Caco-2 (cell line): ENCODE measurements at regions not wholly inside any gene's neighbourhood (a gene's known extent, or its start where the extent isn't known, plus 50 kb on each side); places are given as distances from the start of the nearest gene placed in this dataset.

Experiments used
- BruUV-seq: library from RNA; stranded (reverse); fragments of 400-500 nt; replicated peaks from 2 replicates; lab custom pipeline; 2021; lab: Mats Ljungman, UMichigan
- CTCF ChIA-PET: fragments of 300-600 bp; sonication (Branson Sonifier 250); formaldehyde crosslinking; loops from one replicate; lab custom pipeline; 2022; ENCODE audit warnings: antibody characterized with exemption; lab: Charles Lee
- POLR2A ChIA-PET: fragments of 300-600 bp; sonication (Branson Sonifier 250); formaldehyde crosslinking; loops from one replicate; lab custom pipeline; 2022; ENCODE audit warnings: antibody characterized with exemption; lab: Charles Lee
- DNase-seq, 2 experiments: peaks; one replicate each; pipeline versions ENCODE4 v3.0.0 to v3.0.0-alpha.2; 2020 to 2022
- H3K27me3 ChIP-seq: replicated peaks from 2 replicates; pipeline ENCODE4 v1.6.0; 2011; ENCODE audit warnings: low read length; ENCODE audit not compliant: control insufficient read depth, insufficient read depth
- H3K36me3 ChIP-seq: 2 replicates; pipeline ENCODE4 v1.5.1; 2011; ENCODE audit warnings: low read length; ENCODE audit not compliant: control insufficient read depth, insufficient read depth
- H3K4me1 ChIP-seq: fragments of 250-450 bp; sonication (Bioruptor Pico); 2 replicates; pipeline ENCODE4 v1.5.1; 2020; ENCODE audit warnings: mild to moderate bottlenecking
- H3K4me3 ChIP-seq: 2 replicates; pipeline ENCODE4 v1.5.1; 2011; ENCODE audit warnings: low read depth, mild to moderate bottlenecking, control low read depth, low read length
- H3K9me3 ChIP-seq: fragments of 250-450 bp; sonication (Bioruptor Pico); 2 replicates; pipeline ENCODE4 v1.5.1; 2020; ENCODE audit warnings: mild to moderate bottlenecking, moderate library complexity
- H3K27ac Mint-ChIP-seq: one replicate; pipeline ENCODE4 v1.8.0; 2022; ENCODE audit warnings: mixed read lengths; ENCODE audit not compliant: unreplicated experiment
- H3K27me3 Mint-ChIP-seq: one replicate; pipeline ENCODE4 v1.8.0; 2022; ENCODE audit warnings: mixed read lengths; ENCODE audit not compliant: insufficient read depth, unreplicated experiment
- H3K36me3 Mint-ChIP-seq: one replicate; pipeline ENCODE4 v1.8.0; 2022; ENCODE audit warnings: mild to moderate bottlenecking, mixed read lengths; ENCODE audit not compliant: insufficient read depth, unreplicated experiment
- H3K4me1 Mint-ChIP-seq: one replicate; pipeline ENCODE4 v1.8.0; 2022; ENCODE audit warnings: low read depth, mixed read lengths; ENCODE audit not compliant: unreplicated experiment
- H3K4me3 Mint-ChIP-seq: one replicate; pipeline ENCODE4 v1.8.0; 2022; ENCODE audit warnings: mild to moderate bottlenecking, moderate library complexity, mixed read lengths; ENCODE audit not compliant: unreplicated experiment
- H3K9me3 Mint-ChIP-seq: one replicate; pipeline ENCODE4 v1.8.0; 2022; ENCODE audit warnings: mixed read lengths; ENCODE audit not compliant: unreplicated experiment
- intact Hi-C: fragments of 100-400 bp; cut with micrococcal nuclease; formaldehyde crosslinking; loops from one replicate; pipeline ENCODE4 v1.10.0; 2022; ENCODE audit not compliant: unreplicated experiment
- TF ChIP-seq, protein P1 (sequence below), 2 experiments: fragments of 200-600 bp in 1 of 2; IDR thresholded peaks; 1 replicate in 1 of 2; 2 replicates in 1 of 2; pipeline versions ENCODE4 v1.5.1 to v1.8.0; 2011 to 2022; ENCODE audit warnings: antibody characterized with exemption in 1 of 2, control low read depth in 1 of 2, inconsistent platforms in 1 of 2, low read depth in 1 of 2, low read length in 1 of 2, mild to moderate bottlenecking in 1 of 2, moderate library complexity in 1 of 2; ENCODE audit not compliant: insufficient read depth in 1 of 2, severe bottlenecking in 1 of 2, unreplicated experiment in 1 of 2

DNA sequence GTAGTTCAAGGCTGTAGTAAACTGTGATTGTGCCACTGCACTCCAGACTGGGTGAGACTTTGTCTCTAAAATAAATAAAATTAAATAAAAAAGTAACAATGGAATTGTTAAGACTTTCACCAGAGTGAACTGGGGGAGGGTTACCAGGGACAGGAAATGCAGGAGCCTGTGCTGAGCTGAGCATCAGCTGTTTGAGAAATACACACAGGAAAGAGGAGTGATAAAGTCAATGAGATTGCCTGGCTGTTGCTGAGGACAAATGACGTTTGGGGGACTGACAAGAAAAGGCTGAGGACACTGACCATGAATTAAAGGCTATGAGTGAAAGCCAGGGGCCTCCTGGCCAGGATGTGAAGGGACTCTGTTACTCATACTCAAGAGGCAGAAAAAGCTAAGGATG lies 226.3 kb downstream of the SETD4 start:
- Histone ChIP-seq H3K36me3 (no peaks in the 10 kb centered on the region), H3K9me3 (no peaks in the 10 kb centered on the region), H3K4me1 (0 out of 2 replicates have a peak, but pooled peaks cover 4% of the 10 kb centered on the region), H3K4me3 (no peak overlapping the region), H3K27me3 (no peaks in the 10 kb centered on the region)
- no peak for DNase-seq
- CTCF ChIA-PET: no interaction called here
- Mint-ChIP-seq H3K27me3 (no peaks in the 10 kb centered on the region), H3K4me1 (peaks cover 5% of the 10 kb centered on the region), H3K27ac (no peak overlapping the region), H3K4me3 (no peak overlapping the region), H3K36me3 (no peaks in the 10 kb centered on the region), H3K9me3 (peaks cover 12% of the 10 kb centered on the region)
- no TSS peak for BruUV-seq
- TF ChIP-seq, protein P1, sequence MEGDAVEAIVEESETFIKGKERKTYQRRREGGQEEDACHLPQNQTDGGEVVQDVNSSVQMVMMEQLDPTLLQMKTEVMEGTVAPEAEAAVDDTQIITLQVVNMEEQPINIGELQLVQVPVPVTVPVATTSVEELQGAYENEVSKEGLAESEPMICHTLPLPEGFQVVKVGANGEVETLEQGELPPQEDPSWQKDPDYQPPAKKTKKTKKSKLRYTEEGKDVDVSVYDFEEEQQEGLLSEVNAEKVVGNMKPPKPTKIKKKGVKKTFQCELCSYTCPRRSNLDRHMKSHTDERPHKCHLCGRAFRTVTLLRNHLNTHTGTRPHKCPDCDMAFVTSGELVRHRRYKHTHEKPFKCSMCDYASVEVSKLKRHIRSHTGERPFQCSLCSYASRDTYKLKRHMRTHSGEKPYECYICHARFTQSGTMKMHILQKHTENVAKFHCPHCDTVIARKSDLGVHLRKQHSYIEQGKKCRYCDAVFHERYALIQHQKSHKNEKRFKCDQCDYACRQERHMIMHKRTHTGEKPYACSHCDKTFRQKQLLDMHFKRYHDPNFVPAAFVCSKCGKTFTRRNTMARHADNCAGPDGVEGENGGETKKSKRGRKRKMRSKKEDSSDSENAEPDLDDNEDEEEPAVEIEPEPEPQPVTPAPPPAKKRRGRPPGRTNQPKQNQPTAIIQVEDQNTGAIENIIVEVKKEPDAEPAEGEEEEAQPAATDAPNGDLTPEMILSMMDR (IDR thresholded peaks at IDR 0.05; ENCODE audit: insufficient read depth in 1 of 2, low read depth in 1 of 2, low read length in 1 of 2, severe bottlenecking in 1 of 2, unreplicated experiment in 1 of 2): no peak
- POLR2A ChIA-PET: no interaction called here
- intact Hi-C loops: no loop called here

DNA sequence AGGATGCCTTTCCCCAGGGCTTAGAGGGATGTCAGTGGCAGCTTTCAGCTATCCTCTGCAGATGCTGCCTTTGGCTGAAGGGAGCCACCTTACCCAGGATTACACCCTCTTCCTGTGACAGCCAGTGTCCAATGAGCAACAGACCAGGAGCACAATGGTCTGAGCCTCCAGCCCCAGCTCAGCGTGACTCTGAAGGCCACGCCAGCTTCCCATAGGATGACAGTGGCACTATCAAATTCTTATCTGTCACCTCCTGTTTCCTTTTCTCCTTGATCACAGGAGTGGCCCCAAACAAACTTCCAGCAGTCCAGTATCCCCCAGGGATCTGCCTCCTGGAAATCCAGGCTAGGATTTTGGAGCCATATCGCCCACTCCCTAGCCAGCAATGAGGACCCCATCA lies 226.9 kb downstream of the SETD4 start:
- CTCF ChIA-PET: interaction anchor here (0.7 kb wide), 1 partner anchor 40 kb away, joined by 3 read pairs; no protein-coding TSS in a partner anchor
- intact Hi-C loops: no loop called here

DNA sequence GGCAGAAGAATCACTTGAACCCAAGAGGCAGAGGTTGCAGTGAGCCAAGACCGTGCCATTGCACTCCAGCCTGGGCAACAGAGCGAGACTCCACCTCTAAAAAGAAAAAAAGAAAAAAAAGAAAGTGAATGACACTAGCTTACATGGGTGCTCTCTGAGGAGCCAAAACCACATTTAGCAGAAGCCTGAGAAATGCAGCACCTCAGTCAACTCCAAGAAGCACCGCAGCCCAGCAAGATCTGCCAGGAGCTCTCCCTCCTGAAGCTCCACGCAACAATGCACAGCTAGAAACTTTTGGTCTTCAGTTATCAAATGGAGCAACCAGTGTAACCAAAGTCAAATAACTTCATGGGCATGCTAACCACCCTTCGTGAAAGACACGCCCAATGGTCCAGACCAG lies 229.1 kb downstream of the SETD4 start:
- Mint-ChIP-seq H3K36me3 (no peaks in the 10 kb centered on the region), H3K4me3 (no peak overlapping the region), H3K27ac (no peak overlapping the region), H3K27me3 (no peaks in the 10 kb centered on the region), H3K4me1 (peaks cover 12% of the 10 kb centered on the region), H3K9me3 (peaks cover 12% of the 10 kb centered on the region)
- DNase-seq: no peak
- Histone ChIP-seq H3K4me3 (no peak overlapping the region), H3K27me3 (no peaks in the 10 kb centered on the region), H3K4me1 (no peaks in the 10 kb centered on the region), H3K36me3 (no peaks in the 10 kb centered on the region), H3K9me3 (no peaks in the 10 kb centered on the region)
- intact Hi-C loops: no loop called here
- ChIA-PET POLR2A (no interaction called here), CTCF (no interaction called here)
- TF ChIP-seq, protein P1 (IDR thresholded peaks at IDR 0.05; ENCODE audit: insufficient read depth in 1 of 2, low read depth in 1 of 2, low read length in 1 of 2, severe bottlenecking in 1 of 2, unreplicated experiment in 1 of 2): no peak
- no TSS peak for BruUV-seq

More for the DNA sequence above, 226.9 kb downstream of the SETD4 start:
- Mint-ChIP-seq H3K9me3 (peaks cover 12% of the 10 kb centered on the region), H3K4me3 (no peak overlapping the region), H3K27ac (no peak overlapping the region), H3K4me1 (peaks cover 11% of the 10 kb centered on the region), H3K27me3 (no peaks in the 10 kb centered on the region), H3K36me3 (no peaks in the 10 kb centered on the region)
- BruUV-seq: no TSS peak
- Histone ChIP-seq H3K36me3 (no peaks in the 10 kb centered on the region), H3K4me3 (no peak overlapping the region), H3K9me3 (no peaks in the 10 kb centered on the region), H3K27me3 (no peaks in the 10 kb centered on the region), H3K4me1 (0 out of 2 replicates have a peak, but pooled peaks cover 4% of the 10 kb centered on the region)
- TF ChIP-seq, protein P1 (IDR thresholded peaks at IDR 0.05; ENCODE audit: insufficient read depth in 1 of 2, low read depth in 1 of 2, low read length in 1 of 2, severe bottlenecking in 1 of 2, unreplicated experiment in 1 of 2): no peak
- no peak for DNase-seq
- POLR2A ChIA-PET: no interaction called here
